ENCODE measurements at regions not wholly inside any gene's neighbourhood (a gene's known extent, or its start where the extent isn't known, plus 50 kb on each side); places are given as distances from the start of the nearest gene placed in this dataset.
"Not testable (repeated sequence)": the region's sequence is repeated elsewhere in the genome, so short reads cannot be mapped to it uniquely, and the experiment has no call there.

GRCh38 chr2:83899271-83899670 is 559.8 kb downstream of the SUCLG1 start:
- Mint-ChIP-seq H3K27ac (no peak overlapping the region), H3K4me1 (no peaks in the 10 kb centered on the region), H3K4me3 (no peak overlapping the region), H3K36me3 (no peaks in the 10 kb centered on the region), H3K27me3 (peaks cover 0 to 10% (median 0%) of the 10 kb centered on the region in 5 donors), H3K9me3 (peaks cover 0 to 4% (median 0%) of the 10 kb centered on the region in 9 donors)
- no peak for DNase-seq
- ATAC-seq = no peak
- POLR2A ChIA-PET = no interaction called here

- POLR2A ChIA-PET = no interaction called here
- H3K4me1 Mint-ChIP-seq = no peaks in the 10 kb centered on the region
- H3K4me3 Mint-ChIP-seq = no peak overlapping the region
- no peaks in the 10 kb centered on the region for H3K36me3 Mint-ChIP-seq
- no peaks in the 10 kb centered on the region for H3K9me3 Mint-ChIP-seq
- peak overlapping the region in 1 of 10 donors; percentile 19 for H3K27ac Mint-ChIP-seq
- ATAC-seq (no peak), DNase-seq (no peak)
- peaks cover 0 to 7% (median 0%) of the 10 kb centered on the region in 5 donors for H3K27me3 Mint-ChIP-seq
These were observed 564.1 kb downstream of the SUCLG1 start for GRCh38 chr2:83894976-83895375.

DNA sequence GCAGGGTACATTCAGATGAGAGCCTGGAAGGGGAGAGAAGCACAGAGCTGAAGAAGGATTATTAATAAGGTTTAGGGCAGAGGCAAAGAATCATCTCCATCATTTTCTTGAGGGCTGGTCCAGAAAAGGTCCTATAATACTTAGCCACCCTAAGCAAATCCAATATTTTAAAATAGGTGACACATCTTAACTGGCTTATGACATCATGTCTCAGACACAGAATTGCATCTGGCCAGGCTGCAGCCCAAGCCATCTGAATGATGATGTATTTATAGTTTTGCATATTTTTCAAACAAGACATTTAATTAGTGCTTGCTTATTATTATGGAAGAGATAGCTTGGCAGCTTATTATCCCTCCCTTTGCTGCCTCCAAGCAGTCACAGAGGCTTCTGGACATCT is 571.3 kb downstream of the SUCLG1 start:
- Mint-ChIP-seq H3K9me3 (peaks cover 0 to 3% (median 0%) of the 10 kb centered on the region in 9 donors), H3K27me3 (peaks cover 0 to 3% (median 0%) of the 10 kb centered on the region in 5 donors)
- ATAC-seq = no peak

GRCh38 chr2:83879127-83879526 is 580.0 kb downstream of the SUCLG1 start:
- no peak for ATAC-seq
- Mint-ChIP-seq H3K4me3 (no peak overlapping the region), H3K36me3 (peaks cover 0 to 15% (median 0%) of the 10 kb centered on the region in 3 donors), H3K4me1 (no peaks in the 10 kb centered on the region), H3K27me3 (peaks cover 0 to 14% (median 2%) of the 10 kb centered on the region in 5 donors), H3K27ac (no peak overlapping the region), H3K9me3 (peaks cover 6 to 48% (median 34%) of the 10 kb centered on the region in 9 donors)
- POLR2A ChIA-PET = no interaction called here
- DNase-seq = no peak

More for the DNA sequence above, 571.3 kb downstream of the SUCLG1 start:
- Mint-ChIP-seq H3K4me3 (no peak overlapping the region), H3K36me3 (no peaks in the 10 kb centered on the region), H3K27ac (no peak overlapping the region), H3K4me1 (no peaks in the 10 kb centered on the region)
- no peak for DNase-seq
- POLR2A ChIA-PET = no interaction called here

DNA sequence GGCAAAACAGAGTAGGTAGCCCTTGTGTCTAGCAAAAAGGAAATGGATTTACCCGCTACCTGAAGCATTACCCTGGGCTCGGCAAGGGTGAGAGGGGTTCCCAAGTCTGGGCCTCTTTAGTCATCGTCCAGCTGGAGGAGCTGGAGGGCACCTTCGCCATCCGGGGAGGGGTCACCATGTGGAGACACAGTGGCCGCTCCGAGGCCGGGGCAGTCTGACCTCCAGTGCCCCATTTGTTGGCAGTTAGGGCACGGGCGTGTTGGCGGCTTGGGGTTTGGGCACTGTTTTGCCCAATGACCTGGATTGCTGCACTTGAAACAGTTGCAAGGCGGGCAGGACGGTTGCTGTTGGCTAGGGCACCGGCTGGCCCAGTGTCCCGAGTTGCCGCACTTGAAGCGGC is 581.8 kb downstream of the SUCLG1 start:
- peaks cover 0 to 14% (median 3%) of the 10 kb centered on the region in 5 donors for H3K27me3 Mint-ChIP-seq
- DNase-seq, H3K27ac Mint-ChIP-seq, H3K4me3 Mint-ChIP-seq, H3K4me1 Mint-ChIP-seq, ATAC-seq, POLR2A ChIA-PET: not testable (repeated sequence)
- peaks cover 6 to 61% (median 41%) of the 10 kb centered on the region in 9 donors for H3K9me3 Mint-ChIP-seq
- H3K36me3 Mint-ChIP-seq = peaks cover 0 to 15% (median 0%) of the 10 kb centered on the region in 3 donors

- Mint-ChIP-seq H3K36me3 (peaks cover 0 to 15% (median 0%) of the 10 kb centered on the region in 3 donors), H3K4me3 (no peak overlapping the region), H3K27ac (no peak overlapping the region), H3K9me3 (peaks cover 2 to 61% (median 38%) of the 10 kb centered on the region in 9 donors), H3K27me3 (peaks cover 0 to 14% (median 3%) of the 10 kb centered on the region in 5 donors), H3K4me1 (no peaks in the 10 kb centered on the region)
- DNase-seq = no peak
- POLR2A ChIA-PET = no interaction called here
- ATAC-seq = no peak
These were observed 584.2 kb downstream of the SUCLG1 start for GRCh38 chr2:83874712-83875430.

DNA sequence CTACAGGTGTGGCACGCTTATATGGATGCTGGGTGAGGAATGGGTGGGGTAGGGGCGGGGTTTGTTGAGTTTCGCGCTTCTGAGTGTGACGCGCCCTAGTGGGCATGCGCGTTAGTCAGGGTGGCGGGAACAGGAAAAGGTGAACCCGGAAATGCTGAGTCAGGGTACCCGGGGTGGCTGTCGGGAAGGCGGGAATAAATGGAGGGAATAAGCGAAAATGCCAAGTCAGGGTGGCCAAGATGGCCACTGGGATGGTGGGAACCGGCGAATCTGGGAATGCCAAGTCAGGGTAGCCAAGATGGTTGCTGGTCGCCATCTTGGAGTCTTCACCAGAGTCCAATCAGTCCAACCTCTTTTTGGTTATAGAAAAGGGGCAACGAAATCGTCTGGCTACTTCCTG is 585.0 kb downstream of the SUCLG1 start:
- ATAC-seq = no peak
- H3K27ac Mint-ChIP-seq = peak overlapping the region in 1 of 10 donors; percentile 31

GRCh38 chr2:83873110-83873509 is 586.0 kb downstream of the SUCLG1 start:
- ATAC-seq (no peak), DNase-seq (no peak)
- Mint-ChIP-seq H3K27me3 (peaks cover 0 to 14% (median 3%) of the 10 kb centered on the region in 5 donors), H3K4me1 (no peaks in the 10 kb centered on the region), H3K9me3 (peaks cover 2 to 47% (median 30%) of the 10 kb centered on the region in 9 donors), H3K27ac (no peak overlapping the region), H3K4me3 (no peak overlapping the region), H3K36me3 (peaks cover 0 to 15% (median 0%) of the 10 kb centered on the region in 3 donors)
- POLR2A ChIA-PET = no interaction called here

More for the DNA sequence above, 585.0 kb downstream of the SUCLG1 start:
- POLR2A ChIA-PET = no interaction called here
- no peak for DNase-seq
- Mint-ChIP-seq H3K9me3 (peaks cover 2 to 56% (median 38%) of the 10 kb centered on the region in 9 donors), H3K27me3 (peaks cover 0 to 14% (median 3%) of the 10 kb centered on the region in 5 donors), H3K4me3 (no peak overlapping the region), H3K36me3 (peaks cover 0 to 15% (median 0%) of the 10 kb centered on the region in 3 donors), H3K4me1 (no peaks in the 10 kb centered on the region)

- H3K27me3 Mint-ChIP-seq = peaks cover 0 to 8% (median 0%) of the 10 kb centered on the region in 5 donors
These were observed 592.9 kb downstream of the SUCLG1 start for GRCh38 chr2:83866211-83866610.

GRCh38 chr2:83862600-83862999 is 596.5 kb downstream of the SUCLG1 start:
- Mint-ChIP-seq H3K4me3 (no peak overlapping the region), H3K27ac (no peak overlapping the region), H3K4me1 (no peaks in the 10 kb centered on the region), H3K9me3 (no peaks in the 10 kb centered on the region), H3K36me3 (no peaks in the 10 kb centered on the region), H3K27me3 (peaks cover 0 to 12% (median 0%) of the 10 kb centered on the region in 5 donors)
- POLR2A ChIA-PET = no interaction called here
- DNase-seq (no peak), ATAC-seq (no peak)

More at GRCh38 chr2:83866211-83866610, 592.9 kb downstream of the SUCLG1 start:
- POLR2A ChIA-PET = no interaction called here
- Mint-ChIP-seq H3K4me1 (no peaks in the 10 kb centered on the region), H3K27ac (no peak overlapping the region), H3K36me3 (no peaks in the 10 kb centered on the region), H3K9me3 (no peaks in the 10 kb centered on the region), H3K4me3 (no peak overlapping the region)
- no peak for DNase-seq
- ATAC-seq = no peak

GRCh38 chr2:83860320-83860719 is 598.8 kb downstream of the SUCLG1 start:
- H3K36me3 Mint-ChIP-seq = no peaks in the 10 kb centered on the region
- H3K4me3 Mint-ChIP-seq = no peak overlapping the region
- ATAC-seq = no peak
- no peak overlapping the region for H3K27ac Mint-ChIP-seq
- POLR2A ChIA-PET = no interaction called here
- no peaks in the 10 kb centered on the region for H3K4me1 Mint-ChIP-seq
- DNase-seq = no peak
- peaks cover 0 to 12% (median 0%) of the 10 kb centered on the region in 5 donors for H3K27me3 Mint-ChIP-seq
- no peaks in the 10 kb centered on the region for H3K9me3 Mint-ChIP-seq

DNA sequence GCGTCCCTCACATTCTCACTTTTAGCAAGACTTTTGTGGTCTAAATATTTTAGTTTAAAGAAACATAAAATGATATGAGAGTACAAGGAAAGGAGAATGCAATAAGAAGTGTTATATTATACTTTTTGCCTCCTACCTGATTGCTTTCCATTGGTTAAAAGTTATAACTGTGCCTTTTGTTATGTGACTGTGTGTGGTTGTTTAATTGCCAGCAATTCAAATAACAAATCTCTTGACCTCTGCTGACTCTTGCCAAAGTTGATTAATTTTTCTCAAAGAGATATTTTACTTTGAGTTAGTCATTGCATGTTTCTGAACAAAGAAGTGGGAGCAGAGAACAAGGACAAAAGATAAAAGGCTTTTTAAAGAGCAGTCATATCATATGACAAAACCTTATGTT is 599.5 kb downstream of the SUCLG1 start:
- Mint-ChIP-seq H3K4me1 (no peaks in the 10 kb centered on the region), H3K9me3 (peaks cover 0 to 3% (median 0%) of the 10 kb centered on the region in 9 donors), H3K27ac (no peak overlapping the region), H3K36me3 (no peaks in the 10 kb centered on the region), H3K4me3 (no peak overlapping the region), H3K27me3 (peaks cover 0 to 12% (median 0%) of the 10 kb centered on the region in 5 donors)
- ATAC-seq (no peak), DNase-seq (no peak)
- POLR2A ChIA-PET = no interaction called here

- POLR2A ChIA-PET = no interaction called here
- ATAC-seq = no peak
- Mint-ChIP-seq H3K27me3 (peaks cover 0 to 3% (median 0%) of the 10 kb centered on the region in 5 donors), H3K4me3 (no peak overlapping the region), H3K9me3 (peaks cover 0 to 26% (median 10%) of the 10 kb centered on the region in 9 donors), H3K27ac (no peak overlapping the region), H3K36me3 (peaks cover 0 to 8% (median 0%) of the 10 kb centered on the region in 3 donors), H3K4me1 (no peaks in the 10 kb centered on the region)
- DNase-seq = no peak
These were observed 608.0 kb downstream of the SUCLG1 start for GRCh38 chr2:83851066-83851465.

All from naive thymus-derived CD8-positive, alpha-beta T cell (primary cell).